ENCODE measurements at regions not wholly inside any gene's neighbourhood (a gene's known extent, or its start where the extent isn't known, plus 50 kb on each side); places are given as distances from the start of the nearest gene placed in this dataset.
"Not testable (repeated sequence)": the region's sequence is repeated elsewhere in the genome, so short reads cannot be mapped to it uniquely, and the experiment has no call there.

DNA sequence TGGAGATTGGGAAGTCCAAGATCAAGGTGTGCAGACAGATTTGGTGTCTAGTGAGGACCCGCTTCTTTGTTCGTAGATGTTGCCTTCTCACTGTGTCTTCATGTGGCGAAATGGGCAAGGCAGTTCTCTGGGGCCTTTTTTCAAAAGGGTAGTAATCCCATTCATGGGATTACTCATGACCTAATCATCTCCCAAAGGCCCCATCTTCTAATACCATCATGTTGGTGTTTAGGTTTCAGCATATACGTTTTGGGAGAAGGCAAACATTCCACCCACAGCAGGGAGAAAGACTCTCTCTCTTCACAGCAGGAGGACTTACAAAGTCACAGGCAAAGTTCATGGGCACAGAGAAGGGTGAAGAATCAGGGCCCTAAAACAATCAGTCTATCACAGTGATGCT lies 252.1 kb downstream of the RPLP1 start:
- TF ChIP-seq EP300 (IDR thresholded peaks at IDR 0.05) (no peak), CTCF (IDR thresholded peaks at IDR 0.05) (no peak), POLR2A (IDR thresholded peaks at IDR 0.05) (no peak), POLR2AphosphoS5 (IDR thresholded peaks at IDR 0.05) (no peak)
- H3K36me3 ChIP-seq = no peaks in the 10 kb centered on the region
- DNase-seq = no peak
- WGBS, 2 donors = 93 to 95% methylated on average over 4 of the region's 4 CpGs
- no peaks in the 10 kb centered on the region for H3K27me3 ChIP-seq
- H3K4me3 ChIP-seq = no peak overlapping the region
- intact Hi-C loops (cut with DNase I) = loop anchor here (5.0 kb wide), 1 partner anchor 318 kb away; no protein-coding TSS in a partner anchor
- H3K27ac ChIP-seq = peak overlapping the region in 3 of 4 donors; percentile 26 to 66 (median 57)
- H3K4me1 ChIP-seq = peaks cover 0 to 26% (median 17%) of the 10 kb centered on the region in 4 donors
- H3K9me3 ChIP-seq = peaks cover 0 to 9% (median 7%) of the 10 kb centered on the region in 4 donors

GRCh38 chr15:69706353-69707097 lies 253.9 kb downstream of the RPLP1 start:
- H3K4me3 ChIP-seq = no peak overlapping the region

DNA sequence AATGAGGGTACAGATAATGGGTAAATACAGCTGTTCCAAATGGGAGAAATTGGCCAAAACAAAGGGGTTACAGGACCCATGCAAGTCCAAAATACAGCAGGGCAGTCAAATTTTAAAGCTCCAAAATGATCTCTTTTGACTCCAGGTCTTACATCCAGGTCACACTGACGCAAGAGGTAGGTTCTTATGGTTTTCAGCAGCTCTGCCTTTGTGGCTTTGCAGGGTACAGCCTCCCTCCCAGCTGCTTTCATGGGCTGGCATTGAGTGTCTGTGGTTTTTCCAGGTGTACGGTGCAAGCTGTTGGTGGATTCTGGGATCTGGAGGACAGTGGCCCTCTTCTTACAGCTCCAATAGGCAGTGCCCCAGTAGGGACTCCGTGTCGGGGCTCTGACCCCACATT lies 254.6 kb downstream of the RPLP1 start:
- H3K27me3 ChIP-seq; H3K4me3 ChIP-seq; DNase-seq; H3K9me3 ChIP-seq; H3K36me3 ChIP-seq; intact Hi-C loops (cut with DNase I); H3K27ac ChIP-seq: not testable (repeated sequence)
- 94 to 95% methylated on average over 4 of the region's 4 CpGs for WGBS, 2 donors
- peaks cover 0 to 25% (median 17%) of the 10 kb centered on the region in 4 donors for H3K4me1 ChIP-seq

More at GRCh38 chr15:69706353-69707097, 253.9 kb downstream of the RPLP1 start:
- peaks cover 0 to 26% (median 17%) of the 10 kb centered on the region in 4 donors for H3K4me1 ChIP-seq
- peaks cover 0 to 9% (median 7%) of the 10 kb centered on the region in 4 donors for H3K9me3 ChIP-seq
- WGBS, 2 donors = 85 to 88% methylated on average over 3 of the region's 3 CpGs
- no peaks in the 10 kb centered on the region for H3K36me3 ChIP-seq
- H3K27me3 ChIP-seq = no peaks in the 10 kb centered on the region
- TF ChIP-seq EP300 (IDR thresholded peaks at IDR 0.05) (no peak), POLR2A (IDR thresholded peaks at IDR 0.05) (no peak), POLR2AphosphoS5 (IDR thresholded peaks at IDR 0.05) (no peak), CTCF (IDR thresholded peaks at IDR 0.05) (no peak)
- DNase-seq = no peak
- intact Hi-C loops (cut with DNase I) = no loop called here
- H3K27ac ChIP-seq = no peak overlapping the region

GRCh38 chr15:69708436-69709122 lies 256.0 kb downstream of the RPLP1 start:
- H3K27ac ChIP-seq; H3K9me3 ChIP-seq; intact Hi-C loops (cut with DNase I); DNase-seq; H3K36me3 ChIP-seq; H3K4me3 ChIP-seq; H3K27me3 ChIP-seq: not testable (repeated sequence)
- 96% methylated on average over 3 of the region's 3 CpGs for WGBS, 2 donors
- peaks cover 0 to 12% (median 8%) of the 10 kb centered on the region in 4 donors for H3K4me1 ChIP-seq

- TF ChIP-seq CTCF (IDR thresholded peaks at IDR 0.05) (no peak), POLR2AphosphoS5 (IDR thresholded peaks at IDR 0.05) (no peak), EP300 (IDR thresholded peaks at IDR 0.05) (no peak), POLR2A (IDR thresholded peaks at IDR 0.05) (no peak)
- no peaks in the 10 kb centered on the region for H3K36me3 ChIP-seq
- H3K4me1 ChIP-seq = no peaks in the 10 kb centered on the region
- no peak overlapping the region for H3K4me3 ChIP-seq
- no peak for DNase-seq
- H3K9me3 ChIP-seq = peaks cover 0 to 9% (median 6%) of the 10 kb centered on the region in 4 donors
- no peak overlapping the region for H3K27ac ChIP-seq
- no peaks in the 10 kb centered on the region for H3K27me3 ChIP-seq
- 41 to 85% methylated on average over 2 of the region's 2 CpGs for WGBS, 2 donors
- intact Hi-C loops (cut with DNase I) = no loop called here
Observed at GRCh38 chr15:69712991-69713390, 260.4 kb downstream of the RPLP1 start.

Measured in sigmoid colon (tissue), 6 donors.